ENCODE measurements at regions not wholly inside any gene's neighbourhood (a gene's known extent, or its start where the extent isn't known, plus 50 kb on each side); places are given as distances from the start of the nearest gene placed in this dataset.

DNA sequence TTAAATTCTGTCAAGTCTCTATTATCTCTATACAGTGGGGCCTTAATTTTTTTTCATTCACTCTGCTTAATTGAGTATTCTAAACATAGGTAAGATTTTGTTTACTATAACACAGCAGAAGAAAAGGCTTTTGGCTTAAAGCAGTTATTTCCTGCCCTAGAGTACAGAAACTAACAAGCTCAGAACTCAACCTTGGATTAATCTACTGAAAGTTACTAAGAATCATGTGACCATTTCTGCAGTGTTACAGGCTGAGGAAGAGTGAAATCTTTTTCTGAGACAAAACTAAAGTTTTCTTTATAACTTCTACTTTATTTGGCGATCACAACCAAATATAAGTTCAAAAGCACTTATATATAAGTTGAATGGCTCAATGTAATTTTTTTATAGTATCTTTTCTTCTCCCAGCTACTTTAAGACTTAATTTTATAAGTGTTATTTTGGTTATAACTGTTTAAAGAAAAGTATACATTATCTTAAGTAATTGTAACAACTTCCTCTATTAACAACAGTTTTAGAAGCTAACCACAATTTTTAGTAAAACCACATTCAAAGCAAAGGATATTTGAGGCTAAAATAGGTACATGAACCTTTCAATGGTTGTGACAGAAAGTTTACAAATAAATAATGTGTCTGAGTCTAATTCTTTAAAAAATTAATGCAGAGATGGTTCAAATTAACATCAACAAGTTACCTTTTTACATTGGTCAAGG, 240.6 kb upstream of the NAALADL2 start:
- 74% methylated on average over 1 of the region's 1 CpG; no CpG with 5 or more reads in 1 of the 2 experiments for WGBS, 2 experiments (ENCODE audit: extremely low coverage in 1 of 2, insufficient coverage in 1 of 2, insufficient read length in 1 of 2, insufficient replicate concordance in 2 of 2, low coverage in 1 of 2, low lambda C conversion rate in 2 of 2, missing lambda C conversion rate in 1 of 2)
- CTCF ChIA-PET (ENCODE audit: partially characterized antibody), result interaction anchor here (0.8 to 1.3 kb wide), 2 partner anchors 11 to 23 kb away, joined by 3 read pairs; no protein-coding TSS in a partner anchor

More for the DNA sequence above, 240.6 kb upstream of the NAALADL2 start:
- no peaks in the 10 kb centered on the region for H3K23me2 ChIP-seq (ENCODE audit: low read depth, low read length)
- H3K27ac ChIP-seq (ENCODE audit: low read depth, low read length), result no peak overlapping the region
- no peak overlapping the region for H2AK5ac ChIP-seq (ENCODE audit: low read depth, low read length)
- POLR2A ChIA-PET (ENCODE audit: partially characterized antibody), result no interaction called here
- no peak overlapping the region for H4K8ac ChIP-seq (ENCODE audit: extremely low read depth, insufficient read depth, low read length)
- H2BK120ac ChIP-seq (replicated peaks; ENCODE audit: low read depth, low read length), result no peak overlapping the region
- H3K18ac ChIP-seq (ENCODE audit: extremely low read depth, low read length), result no peak overlapping the region
- no peak overlapping the region for H4K91ac ChIP-seq (replicated peaks; ENCODE audit: insufficient read length, low read length)
- H3K79me2 ChIP-seq (ENCODE audit: control insufficient read depth in 1 of 2, insufficient read depth in 2 of 2, low read length in 2 of 2), result no peaks in the 10 kb centered on the region
- H3K4me1 ChIP-seq (replicated peaks in 1 of 4; ENCODE audit: control insufficient read depth in 3 of 4, insufficient read depth in 4 of 4, low read length in 3 of 4), result no peaks in the 10 kb centered on the region
- H3K36me3 ChIP-seq (ENCODE audit: control insufficient read depth in 2 of 4, insufficient read depth in 4 of 4, low read length in 3 of 4), result no peaks in the 10 kb centered on the region
- DNase-seq (ENCODE audit: low read depth in 1 of 2, low spot score in 2 of 2) (no peak), FAIRE-seq (no peak)
- no peak overlapping the region for H3K4ac ChIP-seq (replicated peaks; ENCODE audit: insufficient read length, low read depth, low read length)
- no peak overlapping the region for H3K4me3 ChIP-seq (ENCODE audit: extremely low read depth in 1 of 4, insufficient read depth in 2 of 4, low read depth in 3 of 4, low read length in 4 of 4)
- no peak overlapping the region for H4K5ac ChIP-seq (ENCODE audit: insufficient read length, low read depth, low read length)
- H3K27me3 ChIP-seq (replicated peaks in 1 of 4; ENCODE audit: control insufficient read depth in 3 of 4, extremely low read depth in 1 of 4, insufficient read depth in 3 of 4, low read length in 3 of 4), result no peaks in the 10 kb centered on the region
- H3K56ac ChIP-seq (replicated peaks; ENCODE audit: insufficient read length, low read depth, low read length), result no peak overlapping the region
- no peak overlapping the region for H2BK12ac ChIP-seq (ENCODE audit: low read depth, low read length)
- H3K9me3 ChIP-seq (ENCODE audit: insufficient read depth in 2 of 2, low read depth in 1 of 2, low read length in 1 of 2), result no peaks in the 10 kb centered on the region
- no peaks in the 10 kb centered on the region for H3K79me1 ChIP-seq (ENCODE audit: low read depth, low read length)
- TF ChIP-seq CHD1 (IDR thresholded peaks at IDR 0.05; ENCODE audit: low read depth, low read length) (no peak), POU5F1 (IDR thresholded peaks at IDR 0.05; ENCODE audit: low read depth, low read length) (no peak), ZNF274 (IDR thresholded peaks at IDR 0.05; ENCODE audit: borderline replicate concordance, extremely low read depth, low read length) (no peak), TAF7 (optimal IDR thresholded peaks at IDR 0.05; ENCODE audit: borderline replicate concordance, low read depth, low read length) (no peak), SIN3A (conservative IDR thresholded peaks at IDR 0.05 in 1 of 2, IDR thresholded peaks at IDR 0.05 in 1 of 2; ENCODE audit: low read depth in 1 of 2, low read length in 2 of 2) (no peak), HDAC2 (IDR thresholded peaks at IDR 0.05; ENCODE audit: borderline replicate concordance in 1 of 2, low read depth in 2 of 2, low read length in 2 of 2) (no peak), KDM1A (IDR thresholded peaks at IDR 0.05; ENCODE audit: borderline replicate concordance, low read length) (no peak), CBX5 (IDR thresholded peaks at IDR 0.05; ENCODE audit: low read depth, low read length) (no peak), GABPA (IDR thresholded peaks at IDR 0.05; ENCODE audit: borderline replicate concordance, insufficient read depth, low read length) (no peak), SRF (IDR thresholded peaks at IDR 0.05; ENCODE audit: low read depth, low read length) (no peak)
- TF ChIP-seq, protein P1, sequence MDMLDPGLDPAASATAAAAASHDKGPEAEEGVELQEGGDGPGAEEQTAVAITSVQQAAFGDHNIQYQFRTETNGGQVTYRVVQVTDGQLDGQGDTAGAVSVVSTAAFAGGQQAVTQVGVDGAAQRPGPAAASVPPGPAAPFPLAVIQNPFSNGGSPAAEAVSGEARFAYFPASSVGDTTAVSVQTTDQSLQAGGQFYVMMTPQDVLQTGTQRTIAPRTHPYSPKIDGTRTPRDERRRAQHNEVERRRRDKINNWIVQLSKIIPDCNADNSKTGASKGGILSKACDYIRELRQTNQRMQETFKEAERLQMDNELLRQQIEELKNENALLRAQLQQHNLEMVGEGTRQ (IDR thresholded peaks at IDR 0.05; ENCODE audit: low read length), result no peak
- H2BK20ac ChIP-seq (ENCODE audit: low read length), result no peak overlapping the region
- no peak overlapping the region for H3K23ac ChIP-seq (ENCODE audit: insufficient read length)
- no peak overlapping the region for H3K14ac ChIP-seq (ENCODE audit: insufficient read length)
- no peak overlapping the region for H3K9ac ChIP-seq (replicated peaks in 1 of 4; ENCODE audit: extremely low read depth in 1 of 4, low read depth in 3 of 4, low read length in 3 of 4)
- no peaks in the 10 kb centered on the region for H4K20me1 ChIP-seq (replicated peaks in 1 of 2; ENCODE audit: control insufficient read depth in 1 of 2, insufficient read depth in 2 of 2, low read length in 2 of 2)
- no peak overlapping the region for H2BK15ac ChIP-seq (ENCODE audit: low read length)
- H2AFZ ChIP-seq (ENCODE audit: low read length), result no peak overlapping the region
- H2BK5ac ChIP-seq (ENCODE audit: low read depth, low read length), result no peak overlapping the region
- H3K4me2 ChIP-seq (ENCODE audit: insufficient read depth in 1 of 2, low read depth in 2 of 2, low read length in 2 of 2), result no peak overlapping the region
